ENCODE measurements at regions not wholly inside any gene's neighbourhood (a gene's known extent, or its start where the extent isn't known, plus 50 kb on each side); places are given as distances from the start of the nearest gene placed in this dataset.

GRCh38 chr6:12476484-12476883 is 186.3 kb downstream of the EDN1 start:
- no TSS peak for BruUV-seq (replicated peaks)
- no peaks in the 10 kb centered on the region for H3K27me3 Mint-ChIP-seq (ENCODE audit: insufficient read depth, unreplicated experiment)
- no peak for DNase-seq
- H3K4me1 ChIP-seq, result 0 out of 2 replicates have a peak, but pooled peaks cover 6% of the 10 kb centered on the region
- H3K4me3 Mint-ChIP-seq (ENCODE audit: unreplicated experiment), result no peak overlapping the region
- H3K36me3 Mint-ChIP-seq (ENCODE audit: insufficient read depth, unreplicated experiment), result peaks cover 4% of the 10 kb centered on the region
- intact Hi-C loops (cut with micrococcal nuclease; ENCODE audit: unreplicated experiment), result no loop called here
- no peaks in the 10 kb centered on the region; the same call in none of the 2 replicates for H3K9me3 ChIP-seq
- peaks cover 20% of the 10 kb centered on the region for H3K9me3 Mint-ChIP-seq (ENCODE audit: unreplicated experiment)
- ChIA-PET POLR2A (no interaction called here), CTCF (no interaction called here)
- no peaks in the 10 kb centered on the region for H3K27me3 ChIP-seq (replicated peaks; ENCODE audit: control insufficient read depth, insufficient read depth, low read length)
- peaks cover 10% of the 10 kb centered on the region for H3K4me1 Mint-ChIP-seq (ENCODE audit: low read depth, unreplicated experiment)
- TF ChIP-seq CTCF (IDR thresholded peaks at IDR 0.05; ENCODE audit: insufficient read depth in 1 of 2, low read depth in 1 of 2, low read length in 1 of 2, severe bottlenecking in 1 of 2, unreplicated experiment in 1 of 2), result no peak
- H3K27ac Mint-ChIP-seq (ENCODE audit: unreplicated experiment), result no peak overlapping the region
- no peak overlapping the region for H3K4me3 ChIP-seq (ENCODE audit: low read depth, low read length)
- H3K36me3 ChIP-seq (ENCODE audit: control insufficient read depth, insufficient read depth, low read length), result no peaks in the 10 kb centered on the region

- intact Hi-C loops (cut with micrococcal nuclease; ENCODE audit: unreplicated experiment), result no loop called here
- DNase-seq, result no peak
- Mint-ChIP-seq H3K27me3 (ENCODE audit: insufficient read depth, unreplicated experiment) (no peaks in the 10 kb centered on the region), H3K9me3 (ENCODE audit: unreplicated experiment) (peaks cover 20% of the 10 kb centered on the region), H3K4me1 (ENCODE audit: low read depth, unreplicated experiment) (peaks cover 11% of the 10 kb centered on the region), H3K36me3 (ENCODE audit: insufficient read depth, unreplicated experiment) (peaks cover 4% of the 10 kb centered on the region), H3K27ac (ENCODE audit: unreplicated experiment) (no peak overlapping the region), H3K4me3 (ENCODE audit: unreplicated experiment) (no peak overlapping the region)
- no peaks in the 10 kb centered on the region for H3K27me3 ChIP-seq (replicated peaks; ENCODE audit: control insufficient read depth, insufficient read depth, low read length)
- H3K4me1 ChIP-seq, result peaks cover 13% of the 10 kb centered on the region
- CTCF ChIA-PET, result no interaction called here
- H3K36me3 ChIP-seq (ENCODE audit: control insufficient read depth, insufficient read depth, low read length), result no peaks in the 10 kb centered on the region
- BruUV-seq (replicated peaks), result no TSS peak
- POLR2A ChIA-PET, result no interaction called here
- TF ChIP-seq CTCF (IDR thresholded peaks at IDR 0.05; ENCODE audit: insufficient read depth in 1 of 2, low read depth in 1 of 2, low read length in 1 of 2, severe bottlenecking in 1 of 2, unreplicated experiment in 1 of 2), result no peak
- no peaks in the 10 kb centered on the region; the same call in none of the 2 replicates for H3K9me3 ChIP-seq
- no peak overlapping the region for H3K4me3 ChIP-seq (ENCODE audit: low read depth, low read length)
Measured at GRCh38 chr6:12477616-12478015, 187.5 kb downstream of the EDN1 start.

- Histone ChIP-seq H3K9me3 (no peaks in the 10 kb centered on the region; the same call in none of the 2 replicates), H3K4me1 (peaks cover 26% of the 10 kb centered on the region), H3K4me3 (ENCODE audit: low read depth, low read length) (no peak overlapping the region), H3K36me3 (ENCODE audit: control insufficient read depth, insufficient read depth, low read length) (no peaks in the 10 kb centered on the region), H3K27me3 (replicated peaks; ENCODE audit: control insufficient read depth, insufficient read depth, low read length) (no peaks in the 10 kb centered on the region)
- no peak for TF ChIP-seq CTCF (IDR thresholded peaks at IDR 0.05; ENCODE audit: insufficient read depth in 1 of 2, low read depth in 1 of 2, low read length in 1 of 2, severe bottlenecking in 1 of 2, unreplicated experiment in 1 of 2)
- CTCF ChIA-PET, result no interaction called here
- Mint-ChIP-seq H3K4me1 (ENCODE audit: low read depth, unreplicated experiment) (peaks cover 16% of the 10 kb centered on the region), H3K9me3 (ENCODE audit: unreplicated experiment) (peaks cover 20% of the 10 kb centered on the region), H3K4me3 (ENCODE audit: unreplicated experiment) (no peak overlapping the region), H3K27ac (ENCODE audit: unreplicated experiment) (no peak overlapping the region), H3K27me3 (ENCODE audit: insufficient read depth, unreplicated experiment) (no peaks in the 10 kb centered on the region), H3K36me3 (ENCODE audit: insufficient read depth, unreplicated experiment) (peaks cover 4% of the 10 kb centered on the region)
- no TSS peak for BruUV-seq (replicated peaks)
- POLR2A ChIA-PET, result no interaction called here
- intact Hi-C loops (cut with micrococcal nuclease; ENCODE audit: unreplicated experiment), result no loop called here
- DNase-seq, result no peak
Measured at GRCh38 chr6:12478921-12479320, 188.8 kb downstream of the EDN1 start.
